ENCODE measurements at regions not wholly inside any gene's neighbourhood (a gene's known extent, or its start where the extent isn't known, plus 50 kb on each side); places are given as distances from the start of the nearest gene placed in this dataset.

DNA sequence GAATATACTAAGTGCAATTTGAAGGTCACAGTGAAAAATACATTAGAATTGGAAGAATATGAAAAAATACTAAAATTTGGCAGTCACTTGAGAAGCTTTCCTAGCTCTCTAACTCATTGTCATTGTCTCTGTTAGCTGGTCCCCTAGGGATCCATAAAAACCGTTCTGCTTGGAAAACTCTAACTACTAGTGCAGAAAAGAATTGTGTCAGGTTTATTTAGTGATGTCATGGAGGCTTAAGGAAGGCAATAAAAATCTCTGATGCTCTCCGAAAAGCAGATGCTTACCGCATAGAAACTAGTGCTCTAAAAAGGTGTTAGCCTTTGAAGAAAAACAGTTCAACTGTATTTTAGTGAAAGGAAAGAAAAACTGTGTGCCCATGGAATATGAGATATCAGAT lies 150.1 kb upstream of the DLGAP1 start:
- no peak overlapping the region for H3K4me3 ChIP-seq (ENCODE audit: low read length, poor library complexity, severe bottlenecking)
- H3K9me3 ChIP-seq (ENCODE audit: insufficient read depth, low read depth, low read length): no peaks in the 10 kb centered on the region
- H4K20me1 ChIP-seq (ENCODE audit: insufficient read depth, low read length, poor library complexity, severe bottlenecking): no peaks in the 10 kb centered on the region
- H3K9ac ChIP-seq (ENCODE audit: low read depth, low read length, poor library complexity, severe bottlenecking): no peak overlapping the region
- H3K9me2 ChIP-seq (replicated peaks; ENCODE audit: low read depth, low read length): no peaks in the 10 kb centered on the region
- H3K79me2 ChIP-seq (ENCODE audit: insufficient read depth, low read length): no peaks in the 10 kb centered on the region
- no peaks in the 10 kb centered on the region for H3F3A ChIP-seq (ENCODE audit: low read depth)
- H3K36me3 ChIP-seq (ENCODE audit: insufficient read depth, low read length): no peaks in the 10 kb centered on the region
- H3K27me3 ChIP-seq (ENCODE audit: insufficient read depth, low read length, poor library complexity, severe bottlenecking): no peaks in the 10 kb centered on the region
- H2AFZ ChIP-seq (ENCODE audit: low read length): no peak overlapping the region
- no peak for TF ChIP-seq EZH2phosphoT487 (IDR thresholded peaks at IDR 0.05; ENCODE audit: borderline replicate concordance)
- TF ChIP-seq, protein P1, sequence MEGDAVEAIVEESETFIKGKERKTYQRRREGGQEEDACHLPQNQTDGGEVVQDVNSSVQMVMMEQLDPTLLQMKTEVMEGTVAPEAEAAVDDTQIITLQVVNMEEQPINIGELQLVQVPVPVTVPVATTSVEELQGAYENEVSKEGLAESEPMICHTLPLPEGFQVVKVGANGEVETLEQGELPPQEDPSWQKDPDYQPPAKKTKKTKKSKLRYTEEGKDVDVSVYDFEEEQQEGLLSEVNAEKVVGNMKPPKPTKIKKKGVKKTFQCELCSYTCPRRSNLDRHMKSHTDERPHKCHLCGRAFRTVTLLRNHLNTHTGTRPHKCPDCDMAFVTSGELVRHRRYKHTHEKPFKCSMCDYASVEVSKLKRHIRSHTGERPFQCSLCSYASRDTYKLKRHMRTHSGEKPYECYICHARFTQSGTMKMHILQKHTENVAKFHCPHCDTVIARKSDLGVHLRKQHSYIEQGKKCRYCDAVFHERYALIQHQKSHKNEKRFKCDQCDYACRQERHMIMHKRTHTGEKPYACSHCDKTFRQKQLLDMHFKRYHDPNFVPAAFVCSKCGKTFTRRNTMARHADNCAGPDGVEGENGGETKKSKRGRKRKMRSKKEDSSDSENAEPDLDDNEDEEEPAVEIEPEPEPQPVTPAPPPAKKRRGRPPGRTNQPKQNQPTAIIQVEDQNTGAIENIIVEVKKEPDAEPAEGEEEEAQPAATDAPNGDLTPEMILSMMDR (conservative IDR thresholded peaks at IDR 0.05; ENCODE audit: low read length): no peak
- no peak overlapping the region for H3K4me2 ChIP-seq (ENCODE audit: low read depth, low read length, poor library complexity, severe bottlenecking)
- H3K4me1 ChIP-seq (ENCODE audit: insufficient read depth, low read length, poor library complexity, severe bottlenecking): no peaks in the 10 kb centered on the region

DNA sequence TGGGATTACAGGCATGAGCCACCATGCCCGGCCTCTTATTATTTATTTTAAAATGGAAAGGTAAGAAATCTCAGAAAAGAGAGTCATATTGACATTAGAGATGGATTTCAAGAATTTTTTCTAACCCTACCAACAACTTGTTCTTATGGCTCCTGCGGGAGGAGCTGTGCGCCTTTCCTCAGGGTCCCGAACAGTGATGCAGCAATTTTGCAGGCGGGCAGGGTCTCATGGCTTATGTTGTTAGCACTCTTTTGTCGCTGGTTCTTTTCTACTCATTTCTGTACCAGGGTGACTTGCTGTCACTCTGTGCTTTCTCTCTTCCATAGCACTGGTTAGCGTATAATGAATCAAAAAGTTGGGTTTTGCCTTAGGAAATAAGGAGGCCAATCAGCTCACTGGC lies 148.8 kb upstream of the DLGAP1 start:
- H3K4me2 ChIP-seq (ENCODE audit: low read depth, low read length, poor library complexity, severe bottlenecking): no peak overlapping the region
- no peaks in the 10 kb centered on the region for H4K20me1 ChIP-seq (ENCODE audit: insufficient read depth, low read length, poor library complexity, severe bottlenecking)
- H3K9me3 ChIP-seq (ENCODE audit: insufficient read depth, low read depth, low read length): no peaks in the 10 kb centered on the region
- no peak overlapping the region for H3K9ac ChIP-seq (ENCODE audit: low read depth, low read length, poor library complexity, severe bottlenecking)
- H3K9me2 ChIP-seq (replicated peaks; ENCODE audit: low read depth, low read length): no peaks in the 10 kb centered on the region
- H3K27me3 ChIP-seq (ENCODE audit: insufficient read depth, low read length, poor library complexity, severe bottlenecking): no peaks in the 10 kb centered on the region
- H2AFZ ChIP-seq (ENCODE audit: low read length): no peak overlapping the region
- TF ChIP-seq EZH2phosphoT487 (IDR thresholded peaks at IDR 0.05; ENCODE audit: borderline replicate concordance): no peak
- TF ChIP-seq, protein P1 (conservative IDR thresholded peaks at IDR 0.05; ENCODE audit: low read length): no peak
- H3K4me3 ChIP-seq (ENCODE audit: low read length, poor library complexity, severe bottlenecking): no peak overlapping the region
- no peaks in the 10 kb centered on the region for H3K4me1 ChIP-seq (ENCODE audit: insufficient read depth, low read length, poor library complexity, severe bottlenecking)
- H3F3A ChIP-seq (ENCODE audit: low read depth): no peaks in the 10 kb centered on the region
- no peaks in the 10 kb centered on the region for H3K36me3 ChIP-seq (ENCODE audit: insufficient read depth, low read length)
- H3K79me2 ChIP-seq (ENCODE audit: insufficient read depth, low read length): no peaks in the 10 kb centered on the region

DNA sequence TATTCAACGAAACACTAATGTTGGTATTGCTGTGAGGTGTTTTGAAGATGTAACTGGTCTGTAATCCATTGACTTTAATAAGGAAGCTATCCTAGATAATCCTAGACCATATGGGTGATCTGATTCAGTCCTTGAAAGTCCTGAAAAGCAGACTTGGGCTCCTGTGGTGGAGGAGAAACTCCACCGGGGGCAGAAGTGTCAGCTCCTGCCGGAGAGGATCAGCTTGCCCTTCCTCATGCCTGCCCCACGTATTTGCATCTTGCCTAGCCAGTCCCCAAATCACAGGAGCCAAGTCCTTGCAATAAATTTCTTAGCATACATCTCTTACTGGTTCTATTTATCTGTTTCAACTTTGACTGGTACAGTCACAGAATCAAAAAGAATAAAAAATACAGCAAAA lies 144.2 kb upstream of the DLGAP1 start:
- TF ChIP-seq EZH2phosphoT487 (IDR thresholded peaks at IDR 0.05; ENCODE audit: borderline replicate concordance): no peak
- TF ChIP-seq, protein P1 (conservative IDR thresholded peaks at IDR 0.05; ENCODE audit: low read length): no peak
- Histone ChIP-seq H3K4me3 (ENCODE audit: low read length, poor library complexity, severe bottlenecking) (no peak overlapping the region), H3K9ac (ENCODE audit: low read depth, low read length, poor library complexity, severe bottlenecking) (no peak overlapping the region), H3K27me3 (ENCODE audit: insufficient read depth, low read length, poor library complexity, severe bottlenecking) (no peaks in the 10 kb centered on the region), H3K4me1 (ENCODE audit: insufficient read depth, low read length, poor library complexity, severe bottlenecking) (no peaks in the 10 kb centered on the region), H3K4me2 (ENCODE audit: low read depth, low read length, poor library complexity, severe bottlenecking) (no peak overlapping the region), H3K9me3 (ENCODE audit: insufficient read depth, low read depth, low read length) (0 out of 2 replicates have a peak, but pooled peaks cover 3% of the 10 kb centered on the region), H3K9me2 (replicated peaks; ENCODE audit: low read depth, low read length) (no peaks in the 10 kb centered on the region), H4K20me1 (ENCODE audit: insufficient read depth, low read length, poor library complexity, severe bottlenecking) (no peaks in the 10 kb centered on the region), H3F3A (ENCODE audit: low read depth) (no peaks in the 10 kb centered on the region), H3K79me2 (ENCODE audit: insufficient read depth, low read length) (no peaks in the 10 kb centered on the region), H2AFZ (ENCODE audit: low read length) (no peak overlapping the region), H3K36me3 (ENCODE audit: insufficient read depth, low read length) (no peaks in the 10 kb centered on the region)
